Ovary (tissue), 7 donors: ENCODE measurements at regions not wholly inside any gene's neighbourhood (a gene's known extent, or its start where the extent isn't known, plus 50 kb on each side); places are given as distances from the start of the nearest gene placed in this dataset.

Experiments used
- DNase-seq, 5 donors: peaks; one replicate each; pipeline ENCODE4 v3.0.0-alpha.2; 2019 to 2020
- H3K27ac ChIP-seq, 2 donors: fragments of 200-600 bp; one replicate each; pipeline versions ENCODE4 v1.5.1 to v1.8.0; 2019 to 2022
- H3K27me3 ChIP-seq: fragments of 200-600 bp; one replicate; pipeline ENCODE4 v1.8.0; 2022
- H3K36me3 ChIP-seq: fragments of 200-600 bp; sonication (generic); one replicate; pipeline ENCODE4 v1.5.1; 2019
- H3K4me1 ChIP-seq: one replicate; pipeline ENCODE4 v1.8.1; 2013; ENCODE audit warnings: mild to moderate bottlenecking, moderate library complexity; ENCODE audit not compliant: insufficient read depth
- H3K4me3 ChIP-seq: fragments of 200-600 bp; sonication (generic); one replicate; pipeline ENCODE4 v1.5.1; 2017
- H3K9me3 ChIP-seq, 2 donors: fragments of 200-600 bp in 1 of 2; sonication (generic) in 1 of 2; one replicate each; pipeline versions ENCODE4 v1.5.1 to v1.8.1; 2013 to 2019; ENCODE audit warnings: mild to moderate bottlenecking in 1 of 2, moderate library complexity in 1 of 2
- CTCF ChIP-seq, 3 donors: fragments of 450-650 bp in 2 of 3; fragments of 200-600 bp in 1 of 3; IDR thresholded peaks; one replicate each; pipeline versions ENCODE4 v1.5.1 to v1.8.0; 2016 to 2022; ENCODE audit warnings: antibody characterized with exemption in 3 of 3, mild to moderate bottlenecking in 1 of 3
- EP300 ChIP-seq: sonication (generic); formaldehyde crosslinking; IDR thresholded peaks from one replicate; pipeline ENCODE4 v1.6.1; 2017; ENCODE audit warnings: antibody characterized with exemption
- POLR2A ChIP-seq: fragments of 450-650 bp; IDR thresholded peaks from one replicate; pipeline ENCODE4 v1.6.1; 2017; ENCODE audit warnings: antibody characterized with exemption, mild to moderate bottlenecking, moderate library complexity
- WGBS, 3 donors: extraction: QIAGEN DNeasy Blood & Tissue Kit in 1 of 3; methylation state at CpG; one replicate each; pipeline versions ENCODE4 v1.1.5 to v1.1.7; 2013 to 2017; 5-methylcytosine and 5-hydroxymethylcytosine counted together
- intact Hi-C, 4 donors: fragments of 100-400 bp; cut with DNase I; formaldehyde crosslinking; loops; one replicate each; pipeline versions ENCODE4 v1.11.0 to v1.15.1; 2022 to 2023
- donor health status: DM: no; HTN: no; CAD: no; lungs with moderate emphysema.
- donor health status: DM: no; HTN: no; CAD: no.
- donor health status: Bipolar disorder and iron deficiency.
- donor health status: DM: no; HTN: no; CAD: no.
- donor health status: DM: yes; HTN: yes; CAD: no.

DNA sequence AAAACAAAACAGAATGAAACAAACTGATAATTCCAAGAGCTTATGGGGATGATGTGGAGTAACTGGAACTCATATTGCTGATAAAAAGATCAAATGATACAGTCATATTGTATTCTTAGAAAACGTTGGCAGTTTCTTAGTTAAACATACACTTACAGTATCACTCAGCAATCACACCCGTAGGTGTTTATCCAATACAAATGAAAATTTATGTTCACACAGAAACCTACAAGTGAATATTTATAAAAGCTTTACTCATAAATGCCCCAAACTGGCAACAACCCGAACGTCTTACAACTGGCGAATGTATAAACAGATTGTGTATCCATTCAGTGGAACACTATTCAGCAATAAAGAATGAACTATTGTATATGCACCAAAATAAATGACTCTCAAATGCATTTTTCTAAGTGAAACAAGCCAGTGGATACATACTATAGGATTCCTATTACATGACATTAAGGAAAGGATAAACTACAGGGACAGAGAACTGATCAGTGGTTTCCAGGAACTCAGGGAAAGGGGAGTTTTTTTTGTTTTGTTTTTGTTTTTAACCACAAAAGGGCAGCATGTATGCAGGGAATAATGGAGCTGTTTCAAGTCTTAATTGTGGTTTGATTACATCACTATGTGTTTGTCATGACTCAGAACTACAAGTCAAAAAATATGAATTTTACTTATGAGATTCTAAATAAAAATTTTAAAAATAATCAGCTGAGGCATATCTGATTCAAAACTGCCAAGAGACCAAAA lies 71.8 kb upstream of the NDUFB4 start:
- DNase-seq: no peak
- 61 to 71% (median 65%) methylated on average over 5 of the region's 5 CpGs for WGBS, 3 donors
- intact Hi-C loops: no loop called here
- no peak overlapping the region for H3K4me3 ChIP-seq
- no peaks in the 10 kb centered on the region for H3K4me1 ChIP-seq
- H3K9me3 ChIP-seq: no peaks in the 10 kb centered on the region
- no peak overlapping the region for H3K27ac ChIP-seq
- H3K36me3 ChIP-seq: no peaks in the 10 kb centered on the region
- TF ChIP-seq POLR2A: no peak
- TF ChIP-seq CTCF (IDR thresholded peaks at IDR 0.05): no peak
- TF ChIP-seq EP300: no peak
- no peaks in the 10 kb centered on the region for H3K27me3 ChIP-seq

DNA sequence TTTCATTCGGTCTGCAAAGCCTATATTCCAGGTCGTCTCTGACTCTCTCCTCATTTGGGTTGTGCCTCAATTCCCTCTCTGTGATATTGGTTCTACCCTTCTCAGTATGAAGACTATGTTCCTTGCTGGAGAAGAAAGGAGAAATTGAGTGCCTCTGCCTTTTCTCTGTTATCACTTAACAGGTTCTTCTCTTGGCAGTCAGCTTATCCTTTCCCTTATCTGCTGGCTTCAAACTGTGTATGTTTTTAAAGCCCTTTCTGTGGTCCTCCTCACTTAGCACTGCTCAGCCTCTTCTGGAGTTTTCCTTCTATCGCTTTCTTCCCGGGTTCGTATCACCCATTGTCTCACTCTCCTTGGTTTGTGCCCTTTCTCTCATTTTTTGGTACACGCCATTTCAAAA lies 65.3 kb upstream of the FSTL1 start:
- Histone ChIP-seq H3K27ac (no peak overlapping the region), H3K9me3 (no peaks in the 10 kb centered on the region), H3K4me3 (no peak overlapping the region), H3K36me3 (no peaks in the 10 kb centered on the region), H3K27me3 (no peaks in the 10 kb centered on the region), H3K4me1 (peaks cover 2% of the 10 kb centered on the region)
- WGBS, 3 donors: 25 to 42% (median 34%) methylated on average over 6 of the region's 6 CpGs
- TF ChIP-seq EP300 (no peak), CTCF (IDR thresholded peaks at IDR 0.05) (no peak), POLR2A (no peak)
- intact Hi-C loops: no loop called here
- DNase-seq: no peak

DNA sequence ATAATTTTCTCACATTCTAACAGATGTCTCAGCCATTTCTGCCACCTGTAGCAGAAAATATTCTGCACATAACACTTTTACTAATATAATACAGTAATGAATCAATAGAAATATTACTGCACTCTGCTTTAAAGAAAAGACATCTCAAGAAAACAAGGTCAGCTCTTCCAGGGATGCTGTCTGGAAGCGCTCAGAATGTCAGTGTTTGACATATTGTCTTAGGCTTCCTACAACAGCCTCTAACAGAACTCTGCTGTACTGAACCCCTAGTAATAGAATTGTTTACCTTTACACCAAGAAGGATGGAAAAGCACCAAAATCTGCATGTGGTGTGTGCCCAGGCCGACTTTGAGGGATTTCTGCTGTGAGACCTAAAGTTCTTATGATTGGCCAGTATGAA lies 61.9 kb upstream of the FSTL1 start:
- intact Hi-C loops: no loop called here

More for the DNA sequence above, 61.9 kb upstream of the FSTL1 start:
- Histone ChIP-seq H3K9me3 (no peaks in the 10 kb centered on the region), H3K36me3 (no peaks in the 10 kb centered on the region), H3K27ac (no peak overlapping the region), H3K27me3 (no peaks in the 10 kb centered on the region), H3K4me1 (peaks cover 2% of the 10 kb centered on the region), H3K4me3 (no peak overlapping the region)
- DNase-seq: no peak
- TF ChIP-seq POLR2A (no peak), EP300 (no peak), CTCF (IDR thresholded peaks at IDR 0.05) (no peak)
- WGBS, 3 donors: 68 to 74% (median 68%) methylated on average over 2 of the region's 2 CpGs
